BJ (cell line): ENCODE measurements at regions not wholly inside any gene's neighbourhood (a gene's known extent, or its start where the extent isn't known, plus 50 kb on each side); places are given as distances from the start of the nearest gene placed in this dataset.

ENCODE experiments used
- CTCF ChIA-PET: fragments of 350-600 bp; formaldehyde crosslinking; extraction: SDS; loops from one replicate; lab custom pipeline; 2021; ENCODE audit warnings: antibody characterized with exemption, inconsistent platforms; lab: Yijun Ruan, JAX
- POLR2A ChIA-PET: fragments of 300-600 bp; sonication (Branson Sonifier 250); formaldehyde crosslinking; extraction: SDS; loops from one replicate; lab custom pipeline; 2021; ENCODE audit warnings: antibody characterized with exemption; lab: Charles Lee
- DNase-seq: peaks from one replicate; pipeline ENCODE4 v3.0.0-alpha.2; 2011; ENCODE audit warnings: low read depth
- H3K27me3 ChIP-seq: 2 replicates; pipeline ENCODE4 v1.6.0; 2011; ENCODE audit warnings: low read length; ENCODE audit not compliant: control insufficient read depth, insufficient read depth
- H3K36me3 ChIP-seq: 2 replicates; pipeline ENCODE4 v1.5.1; 2011; ENCODE audit warnings: low read length; ENCODE audit not compliant: control insufficient read depth, insufficient read depth
- H3K4me3 ChIP-seq: 2 replicates; pipeline ENCODE4 v1.5.1; 2011; ENCODE audit warnings: low read depth, mild to moderate bottlenecking, control low read depth, low read length
- CTCF ChIP-seq: IDR thresholded peaks from 2 replicates; pipeline ENCODE4 v1.5.1; 2011; ENCODE audit warnings: low read depth, mild to moderate bottlenecking, control low read depth, inconsistent platforms, low read length, moderate library complexity; ENCODE audit not compliant: insufficient read depth

- Histone ChIP-seq H3K4me3 (no peak overlapping the region), H3K27me3 (no peaks in the 10 kb centered on the region), H3K36me3 (no peaks in the 10 kb centered on the region)
- no peak for DNase-seq
- no peak for TF ChIP-seq CTCF
- POLR2A ChIA-PET = no interaction called here
- CTCF ChIA-PET = no interaction called here
Measured at GRCh38 chr3:3305084-3305483, 125.6 kb upstream of the CRBN start.

- POLR2A ChIA-PET = no interaction called here
Measured at GRCh38 chr3:3303636-3304035, 124.1 kb upstream of the CRBN start.

GRCh38 chr3:3302964-3303363, 123.5 kb upstream of the CRBN start:
- H3K36me3 ChIP-seq = no peaks in the 10 kb centered on the region
- ChIA-PET POLR2A (no interaction called here), CTCF (no interaction called here)
- no peaks in the 10 kb centered on the region for H3K27me3 ChIP-seq
- H3K4me3 ChIP-seq = no peak overlapping the region
- DNase-seq = no peak
- TF ChIP-seq CTCF = no peak

More at GRCh38 chr3:3303636-3304035, 124.1 kb upstream of the CRBN start:
- DNase-seq = no peak
- TF ChIP-seq CTCF = no peak
- CTCF ChIA-PET = interaction anchor here (0.5 kb wide), 1 partner anchor 36 kb away, joined by 3 read pairs; no protein-coding TSS in a partner anchor
- Histone ChIP-seq H3K4me3 (no peak overlapping the region), H3K27me3 (no peaks in the 10 kb centered on the region), H3K36me3 (no peaks in the 10 kb centered on the region)

GRCh38 chr3:3301476-3301875, 122.0 kb upstream of the CRBN start:
- no peak for DNase-seq
- H3K4me3 ChIP-seq = no peak overlapping the region
- H3K36me3 ChIP-seq = no peaks in the 10 kb centered on the region
- no peak for TF ChIP-seq CTCF
- POLR2A ChIA-PET = no interaction called here
- H3K27me3 ChIP-seq = no peaks in the 10 kb centered on the region
- CTCF ChIA-PET = no interaction called here

GRCh38 chr3:3296979-3297381, 117.5 kb upstream of the CRBN start:
- Histone ChIP-seq H3K36me3 (no peaks in the 10 kb centered on the region), H3K4me3 (no peak overlapping the region), H3K27me3 (no peaks in the 10 kb centered on the region)
- no peak for TF ChIP-seq CTCF
- POLR2A ChIA-PET = no interaction called here
- CTCF ChIA-PET = no interaction called here
- no peak for DNase-seq
